HepG2 (cell line): ENCODE measurements at regions not wholly inside any gene's neighbourhood (a gene's known extent, or its start where the extent isn't known, plus 50 kb on each side); places are given as distances from the start of the nearest gene placed in this dataset.

Experiments used
- ATAC-seq: fragments of 200-7000 bp; cut with Tn5 transposase; 3 replicates; pipeline ENCODE4 v1.9.1; 2020; ENCODE audit warnings: mild to moderate bottlenecking, moderate library complexity
- BruUV-seq: library from RNA; stranded (reverse); fragments of 400-500 nt; replicated peaks from 2 replicates; lab custom pipeline; 2021; lab: Mats Ljungman, UMichigan
- CTCF ChIA-PET: fragments of 300-600 bp; formaldehyde crosslinking; extraction: SDS; loops from one replicate; lab custom pipeline; 2021; ENCODE audit warnings: low total read pairs, inconsistent platforms, low intra/inter-chr PET ratio; lab: Yijun Ruan, JAX
- POLR2A ChIA-PET: fragments of 350-600 bp; sonication (Branson Sonifier 250); formaldehyde crosslinking; loops from one replicate; lab custom pipeline; 2020; ENCODE audit warnings: antibody characterized with exemption, inconsistent platforms; lab: Yijun Ruan, JAX
- DNase-seq: peaks from one replicate; pipeline ENCODE4 v3.0.0-alpha.2; 2015; ENCODE audit warnings: low spot score
- FAIRE-seq: peaks from 3 replicates; lab custom pipeline; 2011; peaks lifted over from hg19 to GRCh38; lab: Jason Lieb, UNC
- H2AFZ ChIP-seq: one replicate; pipeline ENCODE4 v1.6.1; 2011; ENCODE audit warnings: low read length, inconsistent platforms
- H3K27ac ChIP-seq: fragments of 300-600 bp; 3 replicates; pipeline ENCODE4 v1.8.0; 2011; ENCODE audit warnings: mixed run types, mild to moderate bottlenecking, mixed read lengths, low read length, inconsistent platforms; ENCODE audit not compliant: insufficient read depth; ENCODE audit errors: extremely low read length
- H3K27me3 ChIP-seq, 2 experiments: fragments of 200-600 bp in 1 of 2; 2 replicates in 1 of 2; 3 replicates in 1 of 2; pipeline versions ENCODE4 v1.6.0 to v1.8.0; 2011; ENCODE audit warnings: low read length in 2 of 2, mild to moderate bottlenecking in 2 of 2, moderate library complexity in 2 of 2, inconsistent platforms in 1 of 2; ENCODE audit not compliant: insufficient read depth in 2 of 2, control insufficient read depth in 1 of 2
- H3K36me3 ChIP-seq, 2 experiments: fragments of 200-600 bp in 1 of 2; replicated peaks in 1 of 2; 2 replicates in 1 of 2; 3 replicates in 1 of 2; pipeline versions ENCODE4 v1.5.1 to v1.8.0; 2011; ENCODE audit warnings: low read length in 2 of 2, inconsistent platforms in 1 of 2; ENCODE audit not compliant: insufficient read depth in 2 of 2, control insufficient read depth in 1 of 2
- H3K4me1 ChIP-seq: 2 replicates; pipeline ENCODE4 v1.5.1; 2012; ENCODE audit warnings: low read length, inconsistent platforms; ENCODE audit not compliant: insufficient read depth
- H3K4me2 ChIP-seq: 2 replicates; pipeline ENCODE4 v1.6.0; 2011; ENCODE audit warnings: low read depth, low read length, inconsistent platforms
- H3K4me3 ChIP-seq, 3 experiments: fragments of 200-600 bp in 1 of 3; sonication (generic), shearing (Covaris generic) in 1 of 3; replicated peaks in 1 of 3; 2 replicates each; pipeline ENCODE4 v1.5.1; 2011 to 2016; ENCODE audit warnings: low read length in 3 of 3, inconsistent platforms in 2 of 3, low read depth in 2 of 3, mild to moderate bottlenecking in 2 of 3, control low read depth in 1 of 3, mixed read lengths in 1 of 3; ENCODE audit not compliant: insufficient read depth in 1 of 3
- H3K79me2 ChIP-seq: one replicate; pipeline ENCODE4 v1.6.1; 2011; ENCODE audit warnings: low read length, inconsistent platforms; ENCODE audit not compliant: insufficient read depth
- H3K9ac ChIP-seq: 2 replicates; pipeline ENCODE4 v1.6.0; 2011; ENCODE audit warnings: mild to moderate bottlenecking, low read depth, low read length, inconsistent platforms; ENCODE audit not compliant: insufficient read depth
- H3K9me3 ChIP-seq: 2 replicates; pipeline ENCODE4 v1.5.1; 2012; ENCODE audit warnings: mild to moderate bottlenecking, low read length
- H4K20me1 ChIP-seq: 2 replicates; pipeline ENCODE4 v1.6.0; 2011; ENCODE audit warnings: inconsistent platforms, mild to moderate bottlenecking, low read length, moderate library complexity; ENCODE audit not compliant: insufficient read depth
- CAMTA2 ChIP-seq: sonication (generic); formaldehyde crosslinking; IDR thresholded peaks from 2 replicates; pipeline ENCODE4 v1.4.0; 2020; ENCODE audit warnings: mild to moderate bottlenecking, missing genetic modification reagents, borderline replicate concordance
- GTF3A ChIP-seq: sonication (generic); formaldehyde crosslinking; conservative IDR thresholded peaks from 2 replicates; pipeline ENCODE4 v1.4.0; 2020; ENCODE audit warnings: mild to moderate bottlenecking, missing genetic modification reagents
- HOXA5 ChIP-seq: sonication (generic); formaldehyde crosslinking; IDR thresholded peaks from 2 replicates; pipeline ENCODE4 v1.4.0; 2020; ENCODE audit warnings: missing genetic modification reagents
- HOXA7 ChIP-seq: sonication (generic); formaldehyde crosslinking; IDR thresholded peaks from 2 replicates; pipeline ENCODE4 v1.8.1; 2022; ENCODE audit warnings: mild to moderate bottlenecking, missing genetic modification reagents, moderate library complexity
- MAFK ChIP-seq, 2 experiments: IDR thresholded peaks in 1 of 2; conservative IDR thresholded peaks in 1 of 2; 2 replicates each; pipeline ENCODE4 v1.6.1; 2011; ENCODE audit warnings: improper control_type of control experiment in 2 of 2, low read length in 2 of 2
- NFYC ChIP-seq: IDR thresholded peaks from 2 replicates; pipeline ENCODE4 v1.6.1; 2016; ENCODE audit warnings: missing genetic modification reagents, missing compliant biosample characterization
- PHB2 ChIP-seq: fragments of 450-650 bp; IDR thresholded peaks from 2 replicates; pipeline ENCODE4 v1.6.1; 2018; ENCODE audit not compliant: partially characterized antibody
- PLRG1 ChIP-seq: fragments of 450-650 bp; conservative IDR thresholded peaks from 2 replicates; pipeline ENCODE4 v1.6.1; 2016
- REL ChIP-seq: sonication (generic); formaldehyde crosslinking; conservative IDR thresholded peaks from 2 replicates; pipeline ENCODE4 v1.8.0; 2022; ENCODE audit warnings: mild to moderate bottlenecking, missing genetic modification reagents, moderate library complexity
- SATB2 ChIP-seq: sonication (generic); formaldehyde crosslinking; IDR thresholded peaks from 2 replicates; pipeline ENCODE4 v1.5.0; 2020; ENCODE audit warnings: missing genetic modification reagents
- SMC3 ChIP-seq: IDR thresholded peaks from 2 replicates; pipeline ENCODE4 v1.6.1; 2011; ENCODE audit warnings: low read length, improper control_type of control experiment
- SYNCRIP ChIP-seq: fragments of 200-400 bp; formaldehyde crosslinking; IDR thresholded peaks from 2 replicates; pipeline ENCODE4 v1.6.1; 2018; ENCODE audit warnings: mild to moderate bottlenecking, low read depth, low read length; ENCODE audit not compliant: insufficient read depth
- TCF7L2 ChIP-seq: IDR thresholded peaks from 2 replicates; pipeline ENCODE4 v1.6.1; 2011; ENCODE audit warnings: mild to moderate bottlenecking, low read depth, low read length, moderate library complexity
- ZBTB7A ChIP-seq: sonication (generic); formaldehyde crosslinking; IDR thresholded peaks from 2 replicates; pipeline ENCODE4 v1.8.0; 2022; ENCODE audit warnings: mild to moderate bottlenecking, missing genetic modification reagents
- ZNF138 ChIP-seq: sonication (generic); formaldehyde crosslinking; IDR thresholded peaks from 2 replicates; pipeline ENCODE4 v1.5.0; 2020; ENCODE audit warnings: mild to moderate bottlenecking, low read depth, missing genetic modification reagents
- ZNF30 ChIP-seq: sonication (generic); formaldehyde crosslinking; IDR thresholded peaks from 2 replicates; pipeline ENCODE4 v1.5.0; 2020; ENCODE audit warnings: mild to moderate bottlenecking, missing genetic modification reagents
- ZNF773 ChIP-seq: sonication (generic); formaldehyde crosslinking; IDR thresholded peaks from 2 replicates; pipeline ENCODE4 v1.4.0; 2020; ENCODE audit warnings: missing genetic modification reagents, borderline replicate concordance
- ZNF816 ChIP-seq: sonication (generic); formaldehyde crosslinking; IDR thresholded peaks from 2 replicates; pipeline ENCODE4 v1.8.0; 2022; ENCODE audit warnings: missing genetic modification reagents, mild to moderate bottlenecking, borderline replicate concordance
- WGBS: methylation state at CpG from one replicate; pipeline ENCODE4 v1.1.6; 2017; ENCODE audit warnings: low lambda C conversion rate; 5-methylcytosine and 5-hydroxymethylcytosine counted together
- in situ Hi-C: cut with HindIII; loops from 2 replicates; pipeline ENCODE4 v1.10.0; 2017; ENCODE audit warnings: low pct_unique_long_range_greater_than_20kb; ENCODE audit not compliant: extremely low pct_ligation_motif_present
- intact Hi-C: fragments of 100-400 bp; cut with micrococcal nuclease; formaldehyde crosslinking; loops from one replicate; pipeline ENCODE4 v1.10.0; 2022; ENCODE audit not compliant: unreplicated experiment
- TF ChIP-seq, protein P1 (sequence below): sonication (generic); formaldehyde crosslinking; IDR thresholded peaks from 2 replicates; pipeline ENCODE4 v1.8.0; 2022; ENCODE audit warnings: mild to moderate bottlenecking, missing genetic modification reagents, moderate library complexity
- TF ChIP-seq, protein P2 (sequence below): sonication (generic); formaldehyde crosslinking; IDR thresholded peaks from 2 replicates; pipeline ENCODE4 v1.5.0; 2020; ENCODE audit warnings: mild to moderate bottlenecking, missing genetic modification reagents, borderline replicate concordance

DNA sequence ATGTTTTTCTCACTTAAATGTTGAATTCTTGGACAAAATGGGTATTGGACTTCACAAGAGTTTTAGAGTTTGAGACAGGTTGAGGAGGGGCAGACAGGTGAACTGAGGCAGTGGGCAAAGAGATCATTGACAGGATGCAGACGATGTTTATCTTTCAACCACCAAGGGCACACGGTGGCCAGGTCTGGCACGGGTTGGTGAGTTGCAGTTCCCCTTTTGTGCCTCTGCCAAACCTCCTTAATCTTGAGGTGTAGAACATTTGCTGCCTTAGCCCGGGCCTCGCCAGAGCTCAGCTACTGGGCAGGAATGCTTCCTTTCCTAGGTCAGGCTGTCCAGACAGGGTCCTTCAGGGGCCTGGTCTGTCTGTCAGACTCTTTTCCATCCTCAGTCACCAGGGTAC is 567.4 kb upstream of the SOX9 start (continued):
- TF ChIP-seq, protein P1, sequence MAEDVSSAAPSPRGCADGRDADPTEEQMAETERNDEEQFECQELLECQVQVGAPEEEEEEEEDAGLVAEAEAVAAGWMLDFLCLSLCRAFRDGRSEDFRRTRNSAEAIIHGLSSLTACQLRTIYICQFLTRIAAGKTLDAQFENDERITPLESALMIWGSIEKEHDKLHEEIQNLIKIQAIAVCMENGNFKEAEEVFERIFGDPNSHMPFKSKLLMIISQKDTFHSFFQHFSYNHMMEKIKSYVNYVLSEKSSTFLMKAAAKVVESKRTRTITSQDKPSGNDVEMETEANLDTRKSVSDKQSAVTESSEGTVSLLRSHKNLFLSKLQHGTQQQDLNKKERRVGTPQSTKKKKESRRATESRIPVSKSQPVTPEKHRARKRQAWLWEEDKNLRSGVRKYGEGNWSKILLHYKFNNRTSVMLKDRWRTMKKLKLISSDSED (CRISPR knock-in tag), result no peak
- TF ChIP-seq SYNCRIP (no peak), ZBTB7A (CRISPR knock-in tag) (no peak), PHB2 (no peak), TCF7L2 (no peak), NFYC (no peak), GTF3A (no peak), ZNF773 (CRISPR knock-in tag) (no peak), HOXA5 (no peak), CAMTA2 (CRISPR knock-in tag) (no peak)

DNA sequence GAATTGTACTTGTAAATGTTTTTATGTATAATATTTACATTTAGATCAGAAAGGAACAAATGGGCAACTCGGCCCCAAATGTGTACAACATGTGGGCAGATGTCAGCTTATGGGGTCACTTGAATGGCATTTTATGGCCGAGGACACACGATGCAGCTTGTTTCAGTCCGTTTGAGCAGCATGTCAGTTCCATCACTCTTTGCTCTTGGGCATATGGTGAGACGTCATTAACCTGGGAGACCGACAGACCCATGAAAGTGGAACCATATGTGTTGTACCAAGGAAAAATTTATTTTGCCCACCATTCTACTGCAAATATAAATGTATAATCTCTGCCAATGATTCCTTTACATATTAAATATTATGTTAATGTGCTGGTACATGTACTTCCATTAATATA is 561.9 kb upstream of the SOX9 start:
- ChIA-PET CTCF (no interaction called here), POLR2A (no interaction called here)
- no peaks in the 10 kb centered on the region for H3K36me3 ChIP-seq
- no peak overlapping the region for H3K27ac ChIP-seq
- H3K9ac ChIP-seq, result no peak overlapping the region
- FAIRE-seq (no peak), ATAC-seq (no peak), DNase-seq (no peak)
- no peaks in the 10 kb centered on the region for H3K27me3 ChIP-seq
- no peaks in the 10 kb centered on the region for H4K20me1 ChIP-seq
- no peaks in the 10 kb centered on the region for H3K4me1 ChIP-seq
- no TSS peak for BruUV-seq
- no peaks in the 10 kb centered on the region for H3K9me3 ChIP-seq
- no peak overlapping the region for H3K4me2 ChIP-seq
- H3K4me3 ChIP-seq, result no peak overlapping the region
- no peaks in the 10 kb centered on the region for H3K79me2 ChIP-seq
- WGBS, result 22% methylated on average over 6 of the region's 6 CpGs
- intact Hi-C loops, result no loop called here
- in situ Hi-C loops, result no loop called here
- no peak overlapping the region for H2AFZ ChIP-seq
- TF ChIP-seq MAFK (conservative IDR thresholded peaks at IDR 0.05 in 1 of 2, IDR thresholded peaks at IDR 0.05 in 1 of 2; ENCODE audit: low read length in 2 of 2) (no peak), SMC3 (no peak), ZNF30 (CRISPR knock-in tag) (no peak), SYNCRIP (no peak), ZNF816 (no peak), REL (CRISPR knock-in tag) (no peak), SATB2 (CRISPR knock-in tag) (no peak), ZNF138 (no peak), PLRG1 (no peak), HOXA7 (CRISPR knock-in tag) (no peak)
- TF ChIP-seq, protein P2, sequence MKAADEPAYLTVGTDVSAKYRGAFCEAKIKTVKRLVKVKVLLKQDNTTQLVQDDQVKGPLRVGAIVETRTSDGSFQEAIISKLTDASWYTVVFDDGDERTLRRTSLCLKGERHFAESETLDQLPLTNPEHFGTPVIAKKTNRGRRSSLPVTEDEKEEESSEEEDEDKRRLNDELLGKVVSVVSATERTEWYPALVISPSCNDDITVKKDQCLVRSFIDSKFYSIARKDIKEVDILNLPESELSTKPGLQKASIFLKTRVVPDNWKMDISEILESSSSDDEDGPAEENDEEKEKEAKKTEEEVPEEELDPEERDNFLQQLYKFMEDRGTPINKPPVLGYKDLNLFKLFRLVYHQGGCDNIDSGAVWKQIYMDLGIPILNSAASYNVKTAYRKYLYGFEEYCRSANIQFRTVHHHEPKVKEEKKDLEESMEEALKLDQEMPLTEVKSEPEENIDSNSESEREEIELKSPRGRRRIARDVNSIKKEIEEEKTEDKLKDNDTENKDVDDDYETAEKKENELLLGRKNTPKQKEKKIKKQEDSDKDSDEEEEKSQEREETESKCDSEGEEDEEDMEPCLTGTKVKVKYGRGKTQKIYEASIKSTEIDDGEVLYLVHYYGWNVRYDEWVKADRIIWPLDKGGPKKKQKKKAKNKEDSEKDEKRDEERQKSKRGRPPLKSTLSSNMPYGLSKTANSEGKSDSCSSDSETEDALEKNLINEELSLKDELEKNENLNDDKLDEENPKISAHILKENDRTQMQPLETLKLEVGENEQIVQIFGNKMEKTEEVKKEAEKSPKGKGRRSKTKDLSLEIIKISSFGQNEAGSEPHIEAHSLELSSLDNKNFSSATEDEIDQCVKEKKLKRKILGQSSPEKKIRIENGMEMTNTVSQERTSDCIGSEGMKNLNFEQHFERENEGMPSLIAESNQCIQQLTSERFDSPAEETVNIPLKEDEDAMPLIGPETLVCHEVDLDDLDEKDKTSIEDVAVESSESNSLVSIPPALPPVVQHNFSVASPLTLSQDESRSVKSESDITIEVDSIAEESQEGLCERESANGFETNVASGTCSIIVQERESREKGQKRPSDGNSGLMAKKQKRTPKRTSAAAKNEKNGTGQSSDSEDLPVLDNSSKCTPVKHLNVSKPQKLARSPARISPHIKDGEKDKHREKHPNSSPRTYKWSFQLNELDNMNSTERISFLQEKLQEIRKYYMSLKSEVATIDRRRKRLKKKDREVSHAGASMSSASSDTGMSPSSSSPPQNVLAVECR (CRISPR knock-in tag), result no peak
